ENCODE measurements at regions not wholly inside any gene's neighbourhood (a gene's known extent, or its start where the extent isn't known, plus 50 kb on each side); places are given as distances from the start of the nearest gene placed in this dataset.

DNA sequence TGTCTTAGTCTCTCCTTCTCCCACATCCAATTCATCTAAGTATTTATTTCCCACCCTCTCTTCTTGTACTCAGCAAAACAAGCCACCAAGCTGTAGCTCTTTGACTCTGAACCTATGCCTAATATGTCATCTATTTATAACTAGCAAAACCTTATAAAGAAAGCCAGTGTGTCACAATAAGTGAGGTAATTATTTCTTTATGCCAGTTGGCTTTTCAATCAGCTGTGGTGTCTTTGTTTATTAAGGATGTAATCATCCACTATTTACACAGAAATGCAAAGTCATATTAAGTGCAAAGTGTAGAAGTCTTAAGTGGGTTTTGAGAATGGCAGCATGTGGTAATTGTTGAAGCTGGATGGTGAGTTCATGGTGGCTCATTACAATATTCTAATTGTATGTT is 215.2 kb upstream of the HTR1E start:
- TF ChIP-seq, protein P1, sequence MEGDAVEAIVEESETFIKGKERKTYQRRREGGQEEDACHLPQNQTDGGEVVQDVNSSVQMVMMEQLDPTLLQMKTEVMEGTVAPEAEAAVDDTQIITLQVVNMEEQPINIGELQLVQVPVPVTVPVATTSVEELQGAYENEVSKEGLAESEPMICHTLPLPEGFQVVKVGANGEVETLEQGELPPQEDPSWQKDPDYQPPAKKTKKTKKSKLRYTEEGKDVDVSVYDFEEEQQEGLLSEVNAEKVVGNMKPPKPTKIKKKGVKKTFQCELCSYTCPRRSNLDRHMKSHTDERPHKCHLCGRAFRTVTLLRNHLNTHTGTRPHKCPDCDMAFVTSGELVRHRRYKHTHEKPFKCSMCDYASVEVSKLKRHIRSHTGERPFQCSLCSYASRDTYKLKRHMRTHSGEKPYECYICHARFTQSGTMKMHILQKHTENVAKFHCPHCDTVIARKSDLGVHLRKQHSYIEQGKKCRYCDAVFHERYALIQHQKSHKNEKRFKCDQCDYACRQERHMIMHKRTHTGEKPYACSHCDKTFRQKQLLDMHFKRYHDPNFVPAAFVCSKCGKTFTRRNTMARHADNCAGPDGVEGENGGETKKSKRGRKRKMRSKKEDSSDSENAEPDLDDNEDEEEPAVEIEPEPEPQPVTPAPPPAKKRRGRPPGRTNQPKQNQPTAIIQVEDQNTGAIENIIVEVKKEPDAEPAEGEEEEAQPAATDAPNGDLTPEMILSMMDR (IDR thresholded peaks at IDR 0.05) = no peak
- TF ChIP-seq EZH2 (IDR thresholded peaks at IDR 0.05; ENCODE audit: borderline replicate concordance, insufficient read depth, low read depth, low read length, poor library complexity, severe bottlenecking) = no peak
